Body of pancreas (tissue), 4 donors: ENCODE measurements at regions not wholly inside any gene's neighbourhood (a gene's known extent, or its start where the extent isn't known, plus 50 kb on each side); places are given as distances from the start of the nearest gene placed in this dataset.

Experiments
- CTCF ChIP-seq, 7 experiments: fragments of 450-650 bp in 4 of 7; fragments of 200-600 bp in 3 of 7; sonication (generic) in 3 of 7; IDR thresholded peaks; one replicate each; pipeline ENCODE4 v1.5.1; 2016 to 2019; ENCODE audit warnings: antibody characterized with exemption in 7 of 7
- POLR2A ChIP-seq, 3 donors: fragments of 450-650 bp; IDR thresholded peaks; one replicate each; pipeline ENCODE4 v1.6.1; 2016; ENCODE audit warnings: antibody characterized with exemption in 3 of 3, mild to moderate bottlenecking in 2 of 3

- TF ChIP-seq CTCF (IDR thresholded peaks at IDR 0.05) (no peak), POLR2A (IDR thresholded peaks at IDR 0.05) (no peak)
These were observed 169.0 kb upstream of the PKDCC start for GRCh38 chr2:41878716-41879234.
